Endometrial microvascular endothelial cells (primary cell): ENCODE measurements at regions not wholly inside any gene's neighbourhood (a gene's known extent, or its start where the extent isn't known, plus 50 kb on each side); places are given as distances from the start of the nearest gene placed in this dataset.
"Not testable (repeated sequence)": the region's sequence is repeated elsewhere in the genome, so short reads cannot be mapped to it uniquely, and the experiment has no call there.

Experiments
- in situ Hi-C: cut with HindIII; loops from 2 replicates; pipeline ENCODE4 v1.10.0; 2017; ENCODE audit warnings: low sequenced_read_pairs, low pct_unique_long_range_greater_than_20kb; ENCODE audit errors: inconsistent ontology term

DNA sequence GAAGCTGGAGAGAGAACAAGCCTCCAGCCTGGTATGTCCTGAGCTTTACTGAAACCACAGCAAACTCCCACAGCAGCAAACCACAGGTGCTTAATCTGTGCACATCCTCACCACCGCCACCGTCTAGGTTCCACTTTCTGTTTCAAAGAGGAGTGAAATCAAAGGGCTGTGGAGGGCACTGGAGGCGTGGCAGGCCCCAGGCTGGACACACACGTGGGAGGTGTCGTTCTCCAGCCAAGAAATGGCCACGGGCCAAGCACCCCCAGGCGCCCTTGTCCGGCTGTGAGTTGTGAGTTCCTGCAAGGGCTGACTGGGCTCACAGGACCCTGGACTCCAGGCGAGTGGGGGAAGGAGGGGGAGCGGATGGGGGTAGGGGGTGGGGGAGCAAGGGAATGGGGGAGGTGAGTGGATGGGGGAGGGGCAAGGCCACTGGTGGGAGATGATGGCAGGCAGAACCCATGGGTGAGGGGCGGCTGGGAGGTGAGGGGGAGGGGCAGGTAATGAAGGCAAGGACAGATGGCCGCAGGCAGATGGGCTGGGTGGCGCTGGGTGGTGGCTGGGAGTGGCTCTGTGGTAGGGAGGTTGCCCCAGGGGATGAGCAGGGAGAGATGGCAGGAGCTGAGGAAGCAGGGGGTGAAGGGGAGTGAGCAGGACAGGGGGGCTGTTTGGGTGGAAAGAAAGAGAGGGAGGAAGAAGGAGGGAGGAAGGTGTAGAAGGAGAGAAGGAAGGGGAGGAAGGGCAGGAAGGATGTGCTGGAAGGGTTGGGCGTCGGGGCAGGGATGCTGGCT, 86.7 kb downstream of the NCOR2 start:
- in situ Hi-C loops: no loop called here

DNA sequence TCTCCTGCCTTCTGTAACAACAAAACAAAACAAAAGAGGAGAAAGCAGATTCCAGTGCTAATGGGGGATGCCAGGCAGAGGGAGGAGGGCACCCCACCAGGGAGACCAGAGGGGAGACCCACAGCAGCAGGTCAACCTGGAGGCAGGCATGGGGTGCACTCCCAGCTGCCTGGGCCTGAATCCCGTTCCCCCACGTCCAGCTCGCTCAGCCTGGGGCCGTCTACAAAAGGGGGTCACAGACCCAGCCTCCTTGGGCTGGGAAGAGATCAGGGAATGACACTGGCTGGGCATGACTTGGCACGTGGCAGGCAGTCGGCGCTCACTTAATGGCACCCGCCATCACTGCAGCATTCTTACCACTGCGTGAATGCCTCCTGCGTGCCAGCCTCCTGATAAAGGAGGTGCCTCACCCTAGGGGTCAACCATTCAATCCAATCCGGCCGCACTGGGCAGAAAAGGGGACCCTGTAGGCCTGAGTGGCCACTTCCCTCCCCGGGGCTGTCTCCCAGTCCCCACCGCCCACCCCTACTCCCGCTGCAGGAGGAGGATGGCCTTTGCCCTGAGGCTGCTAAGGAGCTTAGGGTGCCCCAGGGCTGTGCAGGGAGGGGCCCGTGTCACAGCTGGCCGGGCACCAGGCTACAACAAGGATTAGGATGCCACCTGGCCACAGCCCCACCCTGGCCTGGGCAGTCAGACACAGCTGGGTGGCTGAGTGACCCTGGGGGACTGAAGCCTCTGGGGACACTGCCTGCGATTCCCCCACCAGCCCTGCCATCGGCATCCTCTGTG, 87.5 kb downstream of the NCOR2 start:
- in situ Hi-C loops: no loop called here

DNA sequence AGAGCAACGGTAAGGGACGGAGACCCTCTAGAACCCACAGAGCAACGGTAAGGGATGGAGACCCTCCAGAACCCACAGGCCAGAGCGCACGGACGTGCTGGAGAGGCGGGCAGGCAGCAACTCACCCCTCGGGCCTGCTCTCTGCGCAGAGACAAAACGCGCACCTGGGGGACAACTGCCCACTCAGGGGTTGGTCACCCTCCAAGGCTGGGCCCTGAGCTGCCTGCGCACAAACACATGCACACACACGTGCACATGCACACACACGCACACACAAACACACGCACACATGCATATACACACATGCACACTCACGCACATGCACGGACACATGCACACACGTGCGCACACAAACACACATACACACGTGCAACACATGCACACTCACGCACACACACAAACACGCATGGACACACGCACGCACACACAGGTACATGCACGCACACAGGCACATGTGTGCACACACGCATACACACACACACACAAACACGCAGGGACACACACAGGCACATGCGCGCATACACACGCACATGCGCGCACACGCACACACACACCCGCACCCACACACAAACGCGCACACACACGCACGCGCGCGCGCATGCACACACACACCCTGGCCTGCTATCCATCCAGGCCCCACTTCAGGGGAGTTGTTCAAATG, 88.3 kb downstream of the NCOR2 start:
- in situ Hi-C loops: no loop called here

DNA sequence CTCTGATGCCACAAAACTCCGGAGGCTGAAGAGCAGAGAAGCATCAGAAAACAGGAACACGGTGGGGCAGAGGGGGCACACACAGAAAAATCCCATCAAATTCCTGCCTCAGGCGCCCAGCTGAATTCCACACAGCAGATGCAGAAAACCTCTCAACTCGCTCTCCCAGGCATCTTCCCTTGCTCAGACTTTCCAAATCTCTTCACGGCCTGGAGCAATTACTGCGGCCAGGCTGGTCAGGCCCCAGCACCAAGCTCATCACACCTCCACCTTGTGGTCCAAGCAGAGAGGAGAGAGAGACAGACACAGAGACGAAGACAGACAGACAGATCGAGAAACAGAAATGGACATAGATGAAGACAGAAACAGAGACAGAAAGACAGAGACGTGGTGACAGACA, 89.0 kb downstream of the NCOR2 start:
- in situ Hi-C loops: no loop called here

DNA sequence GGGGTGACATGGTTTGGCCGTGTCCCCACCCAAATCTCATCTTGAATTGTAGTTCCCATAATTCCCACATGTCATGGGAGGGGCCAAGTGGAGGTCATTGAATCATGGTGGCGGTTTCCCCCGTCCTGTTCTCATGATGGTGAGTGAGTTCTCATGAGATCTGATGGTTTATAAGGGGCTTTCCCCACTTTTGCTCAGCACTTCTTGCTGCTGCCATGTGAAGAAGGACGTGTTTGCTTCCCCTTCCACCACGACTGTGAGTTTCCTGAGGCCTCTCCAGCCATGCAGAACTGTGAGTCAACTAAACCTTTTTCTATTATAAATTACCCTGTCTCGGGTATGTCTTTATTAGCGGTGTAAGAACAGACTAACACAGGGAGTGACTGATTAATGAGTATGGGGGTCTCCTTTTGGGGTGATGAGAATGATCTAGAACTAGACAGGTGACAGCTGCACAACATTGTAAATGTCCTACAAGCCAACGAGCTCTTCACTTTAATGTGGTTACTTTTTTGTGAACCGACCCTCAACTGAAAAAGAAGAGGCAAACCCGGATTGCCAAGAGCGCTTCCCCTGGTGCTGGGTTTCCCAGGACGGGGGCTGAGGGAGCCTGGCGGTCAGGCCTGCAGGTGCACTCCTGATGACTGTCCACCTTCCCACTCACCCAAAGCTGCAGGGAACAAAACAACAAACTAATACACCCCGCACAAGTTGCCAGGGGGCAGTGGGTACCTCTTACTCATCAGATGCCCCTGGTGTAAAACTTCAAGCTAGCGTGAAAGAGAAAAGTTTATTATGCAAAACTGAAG, 90.1 kb downstream of the NCOR2 start:
- in situ Hi-C loops: no loop called here

DNA sequence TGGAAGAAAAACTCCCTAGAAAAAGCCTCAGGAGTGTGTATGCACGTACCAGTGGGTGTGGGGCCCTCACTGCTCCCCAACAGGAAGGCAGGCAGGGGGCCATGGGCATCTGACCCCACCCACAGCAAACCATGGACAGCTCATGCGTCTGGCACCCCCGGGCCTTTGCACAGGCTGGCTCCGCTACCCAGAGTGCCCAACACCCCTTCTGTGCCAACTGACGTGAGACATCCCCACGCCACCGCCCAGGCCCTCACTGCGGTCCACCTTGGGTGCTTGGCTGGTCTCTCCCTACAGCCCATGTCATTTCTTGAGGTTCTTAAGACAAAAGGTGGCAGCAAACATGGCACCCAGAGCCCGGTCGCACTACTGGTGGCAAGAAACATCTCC, 91.4 kb downstream of the NCOR2 start:
- in situ Hi-C loops: no loop called here

DNA sequence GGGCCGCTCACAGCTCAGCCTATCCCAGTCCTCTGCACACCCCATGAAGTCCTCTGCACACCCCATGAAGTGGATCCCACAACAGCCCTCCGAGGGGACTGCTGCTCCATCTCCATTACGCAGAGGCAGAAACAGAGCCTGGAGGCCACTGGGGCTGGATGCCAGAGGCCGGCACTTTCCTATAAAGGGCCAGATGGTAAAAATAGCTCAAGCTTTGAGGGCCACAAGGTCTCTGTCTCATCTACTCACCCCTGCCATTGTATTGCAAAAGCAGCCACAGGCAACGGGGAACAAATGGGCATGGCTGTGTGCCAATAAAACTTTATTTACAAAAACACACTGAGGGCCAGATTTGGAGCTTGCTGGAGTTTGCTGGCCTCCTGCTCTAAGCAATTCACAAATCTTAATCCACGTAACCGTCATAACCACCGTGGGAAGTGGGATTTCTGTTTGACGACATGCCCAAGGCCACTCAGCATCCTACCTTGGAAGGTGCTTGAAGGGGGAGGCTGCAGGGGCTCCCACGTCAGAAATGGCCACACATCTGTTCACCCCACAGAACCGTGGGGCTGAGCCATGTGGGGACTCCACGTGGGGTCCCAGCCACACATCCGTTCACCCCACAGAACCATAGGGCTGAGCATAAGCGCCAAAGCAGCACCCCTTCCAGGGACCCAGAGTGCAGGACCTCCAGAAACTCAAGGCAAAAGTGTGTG, 92.0 kb downstream of the NCOR2 start:
- in situ Hi-C loops: no loop called here

DNA sequence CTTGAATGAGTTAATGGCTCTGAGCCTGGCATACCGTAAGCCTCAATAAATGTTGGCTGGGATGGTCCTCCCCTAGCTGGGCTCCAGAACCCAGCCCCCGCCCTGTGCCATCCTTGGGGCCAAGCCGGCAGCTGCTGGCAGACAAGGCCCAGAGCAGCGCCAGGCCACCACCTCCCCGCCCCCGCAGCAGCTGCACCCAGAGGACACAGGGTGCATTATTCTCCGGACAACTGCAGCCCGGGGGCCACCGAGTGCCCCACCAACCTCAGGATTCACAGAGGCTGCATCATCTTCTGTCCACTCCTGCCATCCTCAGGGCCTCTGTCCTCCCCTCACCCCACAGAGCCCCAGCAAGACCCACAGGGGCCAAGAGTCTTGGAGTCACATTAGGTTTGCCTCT, 92.7 kb downstream of the NCOR2 start:
- in situ Hi-C loops: no loop called here

DNA sequence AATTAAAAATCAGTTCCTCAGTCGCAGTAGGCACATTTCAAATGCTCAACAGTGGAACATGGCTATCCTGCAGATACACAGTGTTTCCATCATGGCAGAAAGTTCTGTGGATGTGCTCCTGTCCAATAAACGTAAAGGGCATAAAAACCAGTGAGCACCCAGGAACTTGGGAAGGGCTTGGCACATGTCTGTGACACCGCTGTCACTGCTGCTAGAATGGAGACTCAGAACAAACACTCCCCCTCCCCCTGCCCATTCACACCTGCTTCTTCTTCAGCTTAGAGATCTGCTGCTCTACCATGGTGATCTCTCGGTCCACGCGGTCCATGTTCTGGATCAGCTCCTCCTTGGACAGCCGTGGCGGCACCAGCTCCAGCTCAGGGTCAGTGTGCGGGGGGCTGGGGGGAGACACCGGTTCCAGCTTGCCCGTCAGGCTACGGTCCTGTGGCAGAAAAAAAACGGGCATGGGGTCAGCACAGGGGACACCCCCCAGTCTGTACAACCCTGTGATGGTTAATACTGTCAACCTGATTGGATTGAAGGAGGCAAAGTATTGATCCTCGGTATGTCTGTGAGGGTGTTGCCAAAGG, 94.6 kb downstream of the NCOR2 start:
- in situ Hi-C loops: no loop called here

DNA sequence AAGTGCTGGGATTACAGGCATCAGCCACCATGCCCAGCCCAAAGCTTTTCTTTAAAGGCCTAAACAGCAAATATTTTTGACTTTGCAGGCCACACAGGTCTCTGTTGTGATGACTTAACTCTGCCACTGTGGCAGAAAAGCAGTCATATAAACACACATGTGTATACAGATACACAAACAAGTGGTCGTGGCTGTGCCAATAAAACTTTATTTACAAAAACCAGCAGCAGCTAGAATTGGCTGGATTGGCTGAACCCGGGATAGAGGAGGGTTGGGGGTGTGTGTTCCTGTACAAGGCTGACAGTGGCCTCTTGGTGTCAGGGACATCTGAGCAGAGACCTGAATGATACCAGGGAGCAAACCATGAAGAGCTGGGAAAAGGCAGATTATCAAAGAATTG, 95.6 kb downstream of the NCOR2 start:
- in situ Hi-C loops: no loop called here

DNA sequence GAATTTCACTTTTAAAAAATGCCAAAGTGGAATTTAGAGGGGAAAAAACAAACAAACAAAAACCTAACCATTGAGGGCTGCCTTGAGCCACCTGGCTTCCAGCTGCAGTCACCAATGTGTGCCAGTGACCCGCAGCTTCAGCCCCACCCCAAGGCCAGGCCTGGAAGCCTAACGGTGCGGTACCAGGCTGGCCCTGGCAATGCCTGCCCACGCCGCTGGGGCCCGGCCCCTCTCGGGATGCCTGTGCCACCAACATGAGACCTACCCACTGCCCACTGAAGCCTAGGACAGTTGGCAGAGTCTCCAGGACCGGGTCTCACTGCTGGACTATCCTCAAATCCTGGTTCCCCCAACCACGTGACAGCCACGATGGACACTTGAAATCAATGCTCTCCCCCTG, 96.6 kb downstream of the NCOR2 start:
- in situ Hi-C loops: no loop called here

DNA sequence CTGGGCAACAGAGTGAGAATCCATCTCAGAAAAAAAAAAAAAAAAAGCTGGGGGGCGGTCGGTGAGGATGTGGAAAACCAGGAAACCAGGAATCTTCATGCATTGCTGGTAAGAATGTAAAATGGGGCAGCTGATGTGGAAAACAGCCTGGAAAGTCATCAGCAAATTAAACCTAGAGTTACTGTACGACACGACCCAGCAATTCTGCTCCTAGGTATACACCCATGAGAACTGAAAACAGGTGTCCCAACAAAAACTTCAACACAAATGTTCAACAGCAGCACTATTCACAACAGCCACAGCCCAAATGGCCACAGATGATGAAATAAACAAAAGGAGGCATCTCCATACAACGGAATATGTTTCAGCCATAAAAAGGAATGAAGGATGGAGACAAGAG, 97.3 kb downstream of the NCOR2 start:
- in situ Hi-C loops: no loop called here

DNA sequence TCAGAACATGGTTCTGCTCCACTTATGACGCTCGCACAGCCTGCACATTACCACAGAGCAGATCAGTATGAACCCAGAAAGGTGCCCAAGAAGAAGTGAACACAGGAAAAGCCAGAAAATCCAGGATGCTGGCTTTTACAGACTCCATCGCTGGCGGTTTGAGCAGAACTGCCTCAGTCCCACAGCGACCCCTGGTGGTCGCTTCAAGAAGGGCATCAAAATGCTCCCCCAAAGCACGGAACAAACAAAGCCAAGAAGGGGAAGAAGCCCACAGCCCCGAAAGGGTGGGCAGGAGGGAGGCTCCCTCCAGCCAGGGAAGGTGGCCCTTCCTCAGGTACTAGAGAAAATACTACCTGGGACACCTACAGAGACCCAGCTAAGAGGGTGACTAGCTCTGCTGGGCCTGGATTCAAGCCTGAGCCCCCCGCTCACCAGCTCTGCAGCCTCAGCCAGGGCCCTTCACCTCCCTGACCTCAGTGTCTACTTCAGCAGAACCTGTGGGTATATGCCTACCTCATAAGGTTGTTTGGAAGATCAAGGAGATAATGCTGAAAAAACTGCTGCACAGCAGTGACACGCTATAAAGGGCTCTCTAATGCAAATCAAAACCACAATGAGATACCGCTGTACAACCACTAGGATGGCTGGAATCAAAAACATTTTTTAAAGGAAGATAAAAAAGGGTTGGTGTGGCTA, 98.1 kb downstream of the NCOR2 start:
- in situ Hi-C loops: no loop called here

DNA sequence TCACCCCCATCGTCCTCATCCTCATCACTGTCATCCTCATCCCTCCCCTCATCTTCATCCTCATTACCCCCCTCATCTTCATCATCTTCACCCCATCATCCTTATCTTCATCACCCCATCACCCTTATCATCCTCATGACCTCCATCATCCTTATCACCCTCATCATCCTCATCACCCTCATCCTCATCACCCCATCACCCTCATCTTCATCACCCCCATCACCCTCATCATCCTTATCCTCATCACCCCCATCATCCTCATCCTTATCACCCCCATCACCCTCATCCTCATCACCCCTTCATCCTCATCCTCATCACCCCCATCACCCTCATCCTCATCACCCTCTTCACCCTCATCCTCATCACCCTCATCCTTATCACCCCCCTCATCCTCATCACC, 99.9 kb downstream of the NCOR2 start:
- in situ Hi-C loops: not testable (repeated sequence)

DNA sequence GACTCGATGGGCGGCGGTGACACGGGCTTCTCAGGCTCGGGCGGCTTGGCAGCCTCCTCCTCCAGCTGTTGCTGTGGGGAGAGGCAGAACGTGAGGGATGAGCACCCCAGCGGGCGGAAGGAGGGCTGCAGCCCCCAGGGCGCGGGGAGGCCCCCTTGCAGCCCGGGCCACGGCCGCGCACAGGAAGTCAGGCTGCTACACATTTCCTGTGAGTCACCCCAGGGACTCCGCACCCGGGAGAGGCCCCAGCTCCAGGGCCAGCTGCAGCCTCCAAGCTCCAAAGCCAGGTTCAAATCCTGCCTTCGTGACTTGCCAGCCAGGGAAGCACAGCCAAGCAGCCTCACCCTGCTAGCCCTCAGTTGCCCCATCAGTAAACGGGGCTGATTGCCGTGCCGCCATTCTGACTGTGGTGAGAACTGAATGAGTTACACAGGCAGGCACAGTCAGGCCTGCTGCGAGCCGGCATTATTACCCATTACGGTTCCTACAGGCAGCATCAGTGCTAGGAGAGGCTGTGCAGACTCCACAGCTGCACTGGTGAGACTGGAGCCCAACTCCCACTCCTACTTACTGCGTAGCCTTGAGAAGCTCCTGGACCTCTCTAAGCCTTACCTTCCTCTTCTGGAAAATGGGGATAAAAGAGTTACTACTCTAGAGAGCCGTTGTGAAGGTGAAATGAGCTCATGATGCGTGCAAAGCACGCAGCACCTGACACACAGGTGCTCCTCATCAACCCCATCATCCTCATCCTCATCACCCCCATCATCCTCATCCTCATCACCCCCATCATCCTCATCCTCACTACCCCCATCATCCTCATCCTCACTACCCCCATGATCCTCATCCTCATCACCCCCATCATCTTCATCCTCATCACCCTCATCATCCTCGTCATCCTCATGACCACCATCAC, 100.9 kb downstream of the NCOR2 start:
- in situ Hi-C loops: no loop called here

DNA sequence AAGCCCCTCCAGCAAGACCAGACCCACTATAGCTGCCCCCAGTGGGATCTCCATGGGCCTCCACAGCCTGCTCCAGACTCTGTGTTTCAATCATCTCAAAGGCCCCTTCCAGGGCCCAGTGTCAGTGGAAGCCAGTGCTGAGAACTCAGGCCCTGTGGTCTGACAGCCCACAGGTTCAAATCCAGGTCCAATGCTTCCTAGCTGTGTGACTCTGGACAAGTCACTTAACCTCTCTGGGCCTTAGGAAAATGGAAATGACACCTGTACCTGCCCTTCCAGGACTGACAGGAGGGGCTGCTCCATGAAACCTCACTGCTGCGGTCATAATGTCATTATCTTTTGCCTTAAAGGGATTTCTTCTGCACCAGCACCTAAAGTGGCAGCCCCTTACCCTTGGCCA, 101.9 kb downstream of the NCOR2 start:
- in situ Hi-C loops: no loop called here

DNA sequence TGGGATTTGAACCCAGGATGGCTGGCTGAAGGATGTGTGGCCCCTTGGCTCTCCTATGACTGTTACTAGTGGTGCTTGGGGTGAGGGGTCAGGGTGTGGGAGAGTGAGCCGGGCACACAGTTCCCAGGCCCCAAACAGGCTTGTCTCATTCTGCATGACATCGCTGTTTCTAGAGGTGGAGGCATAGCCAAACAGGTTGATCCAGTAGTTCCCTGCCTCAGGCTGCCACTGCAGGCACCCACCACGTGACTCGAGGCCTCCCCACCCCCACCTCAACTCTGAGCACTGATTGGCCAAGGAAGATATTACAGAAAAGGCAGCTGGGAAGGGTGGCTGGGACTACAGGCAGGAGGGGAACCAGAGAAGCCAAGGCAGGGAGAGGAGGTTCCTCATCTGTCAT, 102.6 kb downstream of the NCOR2 start:
- in situ Hi-C loops: no loop called here
